Fibroblast of lung (primary cell): ENCODE measurements at regions not wholly inside any gene's neighbourhood (a gene's known extent, or its start where the extent isn't known, plus 50 kb on each side); places are given as distances from the start of the nearest gene placed in this dataset.

Experiments
- DNase-seq, 2 donors: peaks; one replicate each; pipeline versions ENCODE4 v3.0.0 to v3.0.0-alpha.2; 2010; ENCODE audit warnings: low read depth in 2 of 2
- H2AFZ ChIP-seq: 2 replicates; pipeline ENCODE4 v1.5.1; 2012; ENCODE audit warnings: low read length, control low read depth, inconsistent platforms
- H3K27ac ChIP-seq: 2 replicates; pipeline ENCODE4 v1.5.1; 2011; ENCODE audit warnings: low read length, control low read depth; ENCODE audit not compliant: insufficient read depth
- H3K27me3 ChIP-seq: 2 replicates; pipeline ENCODE4 v1.5.1; 2011; ENCODE audit warnings: mild to moderate bottlenecking, low read length; ENCODE audit not compliant: control insufficient read depth, insufficient read depth
- H3K36me3 ChIP-seq: 2 replicates; pipeline ENCODE4 v1.5.1; 2011; ENCODE audit warnings: low read length; ENCODE audit not compliant: control insufficient read depth, insufficient read depth
- H3K4me1 ChIP-seq: 2 replicates; pipeline ENCODE4 v1.5.1; 2011; ENCODE audit warnings: low read length; ENCODE audit not compliant: control insufficient read depth, insufficient read depth; ENCODE audit errors: extremely low read depth
- H3K4me2 ChIP-seq: 2 replicates; pipeline ENCODE4 v1.5.1; 2011; ENCODE audit warnings: low read length, control low read depth; ENCODE audit not compliant: insufficient read depth; ENCODE audit errors: extremely low read depth
- H3K4me3 ChIP-seq, 4 experiments: fragments of 200-600 bp in 1 of 4; sonication (generic) in 1 of 4; replicated peaks in 1 of 4; 2 replicates each; pipeline ENCODE4 v1.5.1; 2011 to 2016; ENCODE audit warnings: low read length in 4 of 4, low read depth in 3 of 4, mild to moderate bottlenecking in 3 of 4, control low read depth in 2 of 4, inconsistent platforms in 1 of 4, mixed read lengths in 1 of 4; ENCODE audit not compliant: insufficient read depth in 1 of 4; ENCODE audit errors: control extremely low read depth in 1 of 4
- H3K79me2 ChIP-seq: 2 replicates; pipeline ENCODE4 v1.5.1; 2012; ENCODE audit warnings: mild to moderate bottlenecking, low read length, inconsistent platforms; ENCODE audit not compliant: control insufficient read depth, insufficient read depth
- H3K9ac ChIP-seq: 2 replicates; pipeline ENCODE4 v1.5.1; 2011; ENCODE audit warnings: mild to moderate bottlenecking, low read length, control low read depth; ENCODE audit not compliant: insufficient read depth
- H3K9me3 ChIP-seq: 2 replicates; pipeline ENCODE4 v1.5.1; 2012; ENCODE audit warnings: low read depth, low read length; ENCODE audit not compliant: control insufficient read depth, insufficient read depth
- H4K20me1 ChIP-seq: 2 replicates; pipeline ENCODE4 v1.5.1; 2011; ENCODE audit warnings: low read length; ENCODE audit not compliant: control insufficient read depth, insufficient read depth; ENCODE audit errors: extremely low read depth
- EZH2 ChIP-seq: IDR thresholded peaks from 2 replicates; pipeline ENCODE4 v1.5.1; 2012; ENCODE audit warnings: low read length, control low read depth, mild to moderate bottlenecking; ENCODE audit errors: missing control alignments
- TF ChIP-seq, protein P1 (sequence below), 2 donors: IDR thresholded peaks in 1 of 2; conservative IDR thresholded peaks in 1 of 2; 1 replicate in 1 of 2; 2 replicates in 1 of 2; pipeline ENCODE4 v1.5.1; 2011 to 2012; ENCODE audit warnings: low read length in 2 of 2, control low read depth in 1 of 2, inconsistent platforms in 1 of 2, low read depth in 1 of 2, mild to moderate bottlenecking in 1 of 2

DNA sequence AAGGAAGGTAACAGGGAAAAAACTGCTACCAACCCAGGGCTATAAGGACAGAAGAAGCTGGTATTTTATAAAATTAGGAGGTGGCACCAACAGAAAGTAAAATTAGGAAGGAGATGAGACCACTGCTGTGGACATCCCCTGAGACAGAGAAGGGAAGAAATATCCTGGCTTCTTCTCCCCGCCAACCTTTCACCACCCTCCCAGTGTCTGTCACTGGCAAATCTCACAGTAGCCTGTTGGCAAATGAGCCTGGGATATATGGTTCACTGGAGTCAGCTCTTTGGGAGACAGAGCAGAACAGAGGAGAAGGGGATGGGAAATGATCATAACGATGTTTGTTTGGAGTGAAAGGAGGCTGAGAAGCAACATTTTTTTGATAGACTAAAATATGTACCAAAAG lies 190.9 kb upstream of the PACRGL start:
- Histone ChIP-seq H3K27me3 (no peaks in the 10 kb centered on the region), H3K36me3 (no peaks in the 10 kb centered on the region), H2AFZ (no peak overlapping the region), H3K27ac (no peak overlapping the region), H3K4me2 (no peak overlapping the region), H3K9me3 (no peaks in the 10 kb centered on the region), H3K9ac (no peak overlapping the region), H3K79me2 (no peaks in the 10 kb centered on the region), H4K20me1 (no peaks in the 10 kb centered on the region), H3K4me3 (no peak overlapping the region), H3K4me1 (no peaks in the 10 kb centered on the region)
- no peak for TF ChIP-seq EZH2
- TF ChIP-seq, protein P1, sequence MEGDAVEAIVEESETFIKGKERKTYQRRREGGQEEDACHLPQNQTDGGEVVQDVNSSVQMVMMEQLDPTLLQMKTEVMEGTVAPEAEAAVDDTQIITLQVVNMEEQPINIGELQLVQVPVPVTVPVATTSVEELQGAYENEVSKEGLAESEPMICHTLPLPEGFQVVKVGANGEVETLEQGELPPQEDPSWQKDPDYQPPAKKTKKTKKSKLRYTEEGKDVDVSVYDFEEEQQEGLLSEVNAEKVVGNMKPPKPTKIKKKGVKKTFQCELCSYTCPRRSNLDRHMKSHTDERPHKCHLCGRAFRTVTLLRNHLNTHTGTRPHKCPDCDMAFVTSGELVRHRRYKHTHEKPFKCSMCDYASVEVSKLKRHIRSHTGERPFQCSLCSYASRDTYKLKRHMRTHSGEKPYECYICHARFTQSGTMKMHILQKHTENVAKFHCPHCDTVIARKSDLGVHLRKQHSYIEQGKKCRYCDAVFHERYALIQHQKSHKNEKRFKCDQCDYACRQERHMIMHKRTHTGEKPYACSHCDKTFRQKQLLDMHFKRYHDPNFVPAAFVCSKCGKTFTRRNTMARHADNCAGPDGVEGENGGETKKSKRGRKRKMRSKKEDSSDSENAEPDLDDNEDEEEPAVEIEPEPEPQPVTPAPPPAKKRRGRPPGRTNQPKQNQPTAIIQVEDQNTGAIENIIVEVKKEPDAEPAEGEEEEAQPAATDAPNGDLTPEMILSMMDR (conservative IDR thresholded peaks at IDR 0.05 in 1 of 2, IDR thresholded peaks at IDR 0.05 in 1 of 2; ENCODE audit: low read depth in 1 of 2, low read length in 2 of 2), result no peak
- no peak for DNase-seq

DNA sequence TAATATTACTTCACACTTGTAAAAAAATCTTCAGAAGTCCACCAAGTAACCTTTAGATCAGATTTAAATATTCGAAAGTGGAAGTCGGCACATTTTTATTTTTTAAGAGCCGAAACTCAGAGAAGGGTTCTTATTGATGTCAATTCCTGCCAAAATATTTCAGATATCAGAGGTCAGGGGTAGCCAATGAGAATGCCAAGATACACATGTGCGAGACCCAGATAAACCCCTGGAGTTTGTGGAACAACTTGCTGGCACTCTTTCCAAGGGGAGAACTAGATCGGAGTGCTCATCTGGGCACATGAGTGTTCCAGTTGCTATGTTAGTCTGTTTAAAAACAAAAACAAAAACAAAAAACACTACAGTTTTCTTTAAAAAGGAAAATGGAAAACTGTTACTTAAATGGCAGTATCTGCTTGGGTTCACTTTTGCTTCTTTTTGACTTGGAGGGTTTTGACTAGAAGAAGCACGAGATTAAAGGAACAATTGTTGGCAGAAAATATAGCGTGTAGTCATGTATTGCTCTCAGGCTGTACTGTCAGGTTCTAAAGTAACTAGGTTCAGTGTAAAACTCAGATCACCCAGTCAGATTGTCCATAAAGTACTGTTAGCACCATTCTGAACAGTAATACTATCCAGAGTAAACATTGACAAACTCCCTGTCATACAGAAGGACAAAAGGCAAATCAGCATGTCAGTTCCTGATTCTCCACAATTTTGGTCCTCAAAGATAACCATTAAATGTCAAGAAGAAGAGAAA lies 188.0 kb upstream of the PACRGL start:
- no peak overlapping the region for H3K27ac ChIP-seq
- no peak overlapping the region for H3K9ac ChIP-seq
- H3K4me2 ChIP-seq, result no peak overlapping the region
- no peaks in the 10 kb centered on the region for H3K36me3 ChIP-seq
- no peak overlapping the region for H2AFZ ChIP-seq
- no peaks in the 10 kb centered on the region for H3K9me3 ChIP-seq
- DNase-seq, result no peak
- no peaks in the 10 kb centered on the region for H3K4me1 ChIP-seq
- H3K27me3 ChIP-seq, result no peaks in the 10 kb centered on the region
- no peak for TF ChIP-seq EZH2
- TF ChIP-seq, protein P1 (conservative IDR thresholded peaks at IDR 0.05 in 1 of 2, IDR thresholded peaks at IDR 0.05 in 1 of 2; ENCODE audit: low read depth in 1 of 2, low read length in 2 of 2), result no peak
- H4K20me1 ChIP-seq, result no peaks in the 10 kb centered on the region
- H3K4me3 ChIP-seq, result no peak overlapping the region
- H3K79me2 ChIP-seq, result no peaks in the 10 kb centered on the region

DNA sequence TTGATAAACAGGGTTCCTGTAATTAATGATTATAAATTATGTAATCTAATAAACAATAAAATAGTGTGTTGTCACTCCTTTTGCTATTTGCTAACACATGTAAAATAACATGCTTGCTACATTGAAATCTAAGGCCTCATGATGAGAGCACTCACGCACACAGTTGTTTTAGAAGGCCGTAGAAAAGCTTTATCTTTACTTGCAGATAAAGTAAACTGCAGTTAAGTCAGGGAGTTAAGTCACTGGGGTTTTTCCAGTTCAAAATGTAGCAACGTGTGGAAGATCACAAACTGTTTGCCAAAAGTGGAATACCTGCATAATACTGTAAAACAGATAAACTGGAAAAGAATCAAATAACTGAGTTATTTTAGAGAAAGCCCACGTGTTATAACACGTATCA lies 187.3 kb upstream of the PACRGL start:
- H3K4me2 ChIP-seq, result no peak overlapping the region
- DNase-seq, result no peak
- H3K36me3 ChIP-seq, result no peaks in the 10 kb centered on the region
- no peak overlapping the region for H3K27ac ChIP-seq
- H3K79me2 ChIP-seq, result no peaks in the 10 kb centered on the region
- H4K20me1 ChIP-seq, result no peaks in the 10 kb centered on the region
- no peak overlapping the region for H3K9ac ChIP-seq
- no peak overlapping the region for H2AFZ ChIP-seq
- H3K4me1 ChIP-seq, result no peaks in the 10 kb centered on the region
- no peak for TF ChIP-seq EZH2
- TF ChIP-seq, protein P1 (conservative IDR thresholded peaks at IDR 0.05 in 1 of 2, IDR thresholded peaks at IDR 0.05 in 1 of 2; ENCODE audit: low read depth in 1 of 2, low read length in 2 of 2), result no peak
- H3K4me3 ChIP-seq, result no peak overlapping the region
- no peaks in the 10 kb centered on the region for H3K9me3 ChIP-seq
- no peaks in the 10 kb centered on the region for H3K27me3 ChIP-seq
